ENCODE measurements at regions not wholly inside any gene's neighbourhood (a gene's known extent, or its start where the extent isn't known, plus 50 kb on each side); places are given as distances from the start of the nearest gene placed in this dataset.

DNA sequence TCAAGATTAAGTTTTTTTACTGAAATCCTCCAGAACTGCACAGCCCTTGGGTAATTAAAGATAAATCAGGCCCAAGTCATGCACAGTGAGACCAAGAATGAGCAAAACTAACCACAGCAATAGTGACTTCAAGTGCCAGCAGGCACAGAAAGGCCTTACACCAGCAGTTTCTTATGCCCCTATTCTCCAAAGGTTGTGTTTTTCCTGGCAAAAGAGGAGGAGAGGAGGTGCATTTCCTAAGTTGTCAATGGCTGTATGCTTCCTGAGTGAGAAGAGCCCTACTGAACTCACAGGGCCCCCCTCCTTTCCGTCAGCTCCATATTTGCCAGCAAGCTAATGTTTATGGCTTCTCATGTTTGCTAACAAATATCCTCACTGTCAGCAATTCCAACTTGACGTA, 418.7 kb upstream of the INTU start:
- Histone ChIP-seq H3K9me3 (replicated peaks; ENCODE audit: control insufficient read depth, insufficient read depth, low read length) (no peaks in the 10 kb centered on the region), H3K4me3 (no peak overlapping the region), H3K27ac (ENCODE audit: control insufficient read depth, insufficient read depth) (no peak overlapping the region), H3K4me2 (ENCODE audit: control insufficient read depth, insufficient read depth) (no peak overlapping the region), H3K79me2 (ENCODE audit: control insufficient read depth, insufficient read depth, low read length) (no peaks in the 10 kb centered on the region), H3K9ac (ENCODE audit: control insufficient read depth, insufficient read depth, low read length) (no peak overlapping the region), H3K27me3 (replicated peaks in 1 of 2; ENCODE audit: control insufficient read depth in 2 of 2, insufficient read depth in 2 of 2, low read length in 1 of 2) (no peaks in the 10 kb centered on the region), H4K20me1 (ENCODE audit: control insufficient read depth, insufficient read depth) (no peaks in the 10 kb centered on the region), H3K36me3 (ENCODE audit: control insufficient read depth in 2 of 2, insufficient read depth in 2 of 2, low read length in 1 of 2) (no peaks in the 10 kb centered on the region), H3K4me1 (ENCODE audit: control insufficient read depth, insufficient read depth, low read length) (no peaks in the 10 kb centered on the region), H2AFZ (ENCODE audit: control insufficient read depth, low read depth, low read length) (no peak overlapping the region)
- no peak for ATAC-seq
- SMC1A ChIA-PET (ENCODE audit: uncharacterized antibody, unreplicated experiment), result no interaction called here
- 0% methylated on average over 2 of the region's 2 CpGs for WGBS (ENCODE audit: insufficient coverage, insufficient replicate concordance, low lambda C conversion rate, missing lambda C conversion rate)
- POLR2A ChIA-PET, result no interaction called here
- no peak for DNase-seq (ENCODE audit: low read depth, low spot score)
- TF ChIP-seq, protein P1, sequence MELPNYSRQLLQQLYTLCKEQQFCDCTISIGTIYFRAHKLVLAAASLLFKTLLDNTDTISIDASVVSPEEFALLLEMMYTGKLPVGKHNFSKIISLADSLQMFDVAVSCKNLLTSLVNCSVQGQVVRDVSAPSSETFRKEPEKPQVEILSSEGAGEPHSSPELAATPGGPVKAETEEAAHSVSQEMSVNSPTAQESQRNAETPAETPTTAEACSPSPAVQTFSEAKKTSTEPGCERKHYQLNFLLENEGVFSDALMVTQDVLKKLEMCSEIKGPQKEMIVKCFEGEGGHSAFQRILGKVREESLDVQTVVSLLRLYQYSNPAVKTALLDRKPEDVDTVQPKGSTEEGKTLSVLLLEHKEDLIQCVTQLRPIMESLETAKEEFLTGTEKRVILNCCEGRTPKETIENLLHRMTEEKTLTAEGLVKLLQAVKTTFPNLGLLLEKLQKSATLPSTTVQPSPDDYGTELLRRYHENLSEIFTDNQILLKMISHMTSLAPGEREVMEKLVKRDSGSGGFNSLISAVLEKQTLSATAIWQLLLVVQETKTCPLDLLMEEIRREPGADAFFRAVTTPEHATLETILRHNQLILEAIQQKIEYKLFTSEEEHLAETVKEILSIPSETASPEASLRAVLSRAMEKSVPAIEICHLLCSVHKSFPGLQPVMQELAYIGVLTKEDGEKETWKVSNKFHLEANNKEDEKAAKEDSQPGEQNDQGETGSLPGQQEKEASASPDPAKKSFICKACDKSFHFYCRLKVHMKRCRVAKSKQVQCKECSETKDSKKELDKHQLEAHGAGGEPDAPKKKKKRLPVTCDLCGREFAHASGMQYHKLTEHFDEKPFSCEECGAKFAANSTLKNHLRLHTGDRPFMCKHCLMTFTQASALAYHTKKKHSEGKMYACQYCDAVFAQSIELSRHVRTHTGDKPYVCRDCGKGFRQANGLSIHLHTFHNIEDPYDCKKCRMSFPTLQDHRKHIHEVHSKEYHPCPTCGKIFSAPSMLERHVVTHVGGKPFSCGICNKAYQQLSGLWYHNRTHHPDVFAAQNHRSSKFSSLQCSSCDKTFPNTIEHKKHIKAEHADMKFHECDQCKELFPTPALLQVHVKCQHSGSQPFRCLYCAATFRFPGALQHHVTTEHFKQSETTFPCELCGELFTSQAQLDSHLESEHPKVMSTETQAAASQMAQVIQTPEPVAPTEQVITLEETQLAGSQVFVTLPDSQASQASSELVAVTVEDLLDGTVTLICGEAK (IDR thresholded peaks at IDR 0.05; ENCODE audit: borderline replicate concordance), result no peak
- FAIRE-seq, result no peak
- CTCF ChIA-PET, result interaction anchor here (0.6 kb wide), 1 partner anchor 630 kb away, joined by 3 read pairs; no protein-coding TSS in a partner anchor
- no TSS peak for BruUV-seq (replicated peaks)
- intact Hi-C loops (cut with micrococcal nuclease; ENCODE audit: unreplicated experiment), result no loop called here
- in situ Hi-C loops (cut with MboI), result no loop called here
- RAD21 ChIA-PET (ENCODE audit: unreplicated experiment), result no interaction called here

DNA sequence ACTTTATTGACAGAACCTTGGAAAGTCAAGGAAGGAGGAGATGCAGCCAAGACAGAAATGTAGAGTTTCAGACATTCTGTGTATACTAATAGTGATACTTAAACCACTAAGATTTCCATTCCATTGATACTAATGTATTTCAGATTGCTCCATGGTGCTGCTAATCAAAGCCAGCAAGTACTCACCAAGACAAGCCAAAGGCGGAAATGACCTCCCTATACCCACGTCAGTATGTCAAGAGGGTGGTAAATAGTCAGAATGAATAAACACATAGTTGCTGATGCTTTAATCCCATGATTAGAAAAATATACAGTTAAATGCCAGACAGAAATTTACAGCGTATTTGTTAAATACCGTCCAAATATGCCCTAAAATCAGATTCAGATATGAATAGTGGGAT, 417.8 kb upstream of the INTU start:
- CTCF ChIA-PET, result no interaction called here
- intact Hi-C loops (cut with micrococcal nuclease; ENCODE audit: unreplicated experiment) (no loop called here), in situ Hi-C loops (cut with MboI) (no loop called here)
- H3K27ac ChIP-seq (ENCODE audit: control insufficient read depth, insufficient read depth), result no peak overlapping the region
- no peak overlapping the region for H2AFZ ChIP-seq (ENCODE audit: control insufficient read depth, low read depth, low read length)
- SMC1A ChIA-PET (ENCODE audit: uncharacterized antibody, unreplicated experiment), result no interaction called here
- H4K20me1 ChIP-seq (ENCODE audit: control insufficient read depth, insufficient read depth), result no peaks in the 10 kb centered on the region
- FAIRE-seq, result no peak
- no peak for DNase-seq (ENCODE audit: low read depth, low spot score)
- no peaks in the 10 kb centered on the region for H3K79me2 ChIP-seq (ENCODE audit: control insufficient read depth, insufficient read depth, low read length)
- no TSS peak for BruUV-seq (replicated peaks)
- no peak for ATAC-seq
- RAD21 ChIA-PET (ENCODE audit: unreplicated experiment), result no interaction called here
- no peaks in the 10 kb centered on the region for H3K27me3 ChIP-seq (replicated peaks in 1 of 2; ENCODE audit: control insufficient read depth in 2 of 2, insufficient read depth in 2 of 2, low read length in 1 of 2)
- no peak overlapping the region for H3K9ac ChIP-seq (ENCODE audit: control insufficient read depth, insufficient read depth, low read length)
- POLR2A ChIA-PET, result no interaction called here
- H3K4me2 ChIP-seq (ENCODE audit: control insufficient read depth, insufficient read depth), result no peak overlapping the region
- H3K36me3 ChIP-seq (ENCODE audit: control insufficient read depth in 2 of 2, insufficient read depth in 2 of 2, low read length in 1 of 2), result no peaks in the 10 kb centered on the region
- no peaks in the 10 kb centered on the region for H3K4me1 ChIP-seq (ENCODE audit: control insufficient read depth, insufficient read depth, low read length)
- no peak overlapping the region for H3K4me3 ChIP-seq
- TF ChIP-seq PML (IDR thresholded peaks at IDR 0.05; ENCODE audit: low read length) (no peak), ZNF217 (IDR thresholded peaks at IDR 0.05) (no peak)
- TF ChIP-seq, protein P2, sequence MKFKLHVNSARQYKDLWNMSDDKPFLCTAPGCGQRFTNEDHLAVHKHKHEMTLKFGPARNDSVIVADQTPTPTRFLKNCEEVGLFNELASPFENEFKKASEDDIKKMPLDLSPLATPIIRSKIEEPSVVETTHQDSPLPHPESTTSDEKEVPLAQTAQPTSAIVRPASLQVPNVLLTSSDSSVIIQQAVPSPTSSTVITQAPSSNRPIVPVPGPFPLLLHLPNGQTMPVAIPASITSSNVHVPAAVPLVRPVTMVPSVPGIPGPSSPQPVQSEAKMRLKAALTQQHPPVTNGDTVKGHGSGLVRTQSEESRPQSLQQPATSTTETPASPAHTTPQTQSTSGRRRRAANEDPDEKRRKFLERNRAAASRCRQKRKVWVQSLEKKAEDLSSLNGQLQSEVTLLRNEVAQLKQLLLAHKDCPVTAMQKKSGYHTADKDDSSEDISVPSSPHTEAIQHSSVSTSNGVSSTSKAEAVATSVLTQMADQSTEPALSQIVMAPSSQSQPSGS (IDR thresholded peaks at IDR 0.05; ENCODE audit: low read length), result no peak
- H3K9me3 ChIP-seq (replicated peaks; ENCODE audit: control insufficient read depth, insufficient read depth, low read length), result no peaks in the 10 kb centered on the region
- WGBS (ENCODE audit: insufficient coverage, insufficient replicate concordance, low lambda C conversion rate, missing lambda C conversion rate), result 23% methylated on average over 4 of the region's 4 CpGs
